DMS 273 (cell line): ENCODE measurements at regions not wholly inside any gene's neighbourhood (a gene's known extent, or its start where the extent isn't known, plus 50 kb on each side); places are given as distances from the start of the nearest gene placed in this dataset.

Source experiments
- DNase-seq: peaks from one replicate; lab custom pipeline; 2025; ENCODE audit not compliant: unreplicated experiment; lab: John Stamatoyannopoulos, UW

- no peak for DNase-seq
Measured at GRCh38 chr3:148246291-148246923, 451.3 kb upstream of the AGTR1 start.

DNA sequence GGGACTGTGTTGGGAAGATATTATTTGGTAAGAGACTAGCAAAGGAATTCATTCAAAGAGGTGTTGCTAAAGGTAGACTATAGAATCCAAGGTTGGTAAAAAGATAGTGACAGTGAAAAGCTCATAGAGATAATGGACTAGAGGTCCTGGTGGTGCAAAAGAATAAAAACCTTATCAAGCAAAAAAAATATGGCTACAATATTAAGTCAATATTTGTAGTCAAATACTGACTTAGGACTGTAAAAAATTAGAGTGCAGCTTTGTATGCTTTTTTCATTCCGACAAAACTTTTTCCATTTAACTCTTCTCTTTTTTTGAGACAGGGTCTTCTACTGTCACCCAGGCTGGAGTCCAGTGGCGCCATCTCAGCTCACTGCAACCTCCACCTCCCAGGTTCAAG lies 444.0 kb upstream of the AGTR1 start:
- DNase-seq, result no peak

GRCh38 chr3:148254402-148254801 lies 443.3 kb upstream of the AGTR1 start:
- DNase-seq, result no peak

- DNase-seq, result no peak
Measured at GRCh38 chr3:148255981-148256969, 441.4 kb upstream of the AGTR1 start.

- no peak for DNase-seq
Measured at GRCh38 chr3:148262980-148263379, 434.7 kb upstream of the AGTR1 start.

- DNase-seq, result no peak
Measured at GRCh38 chr3:148265841-148266240, 431.9 kb upstream of the AGTR1 start.

GRCh38 chr3:148266341-148266740 lies 431.4 kb upstream of the AGTR1 start:
- DNase-seq, result no peak

DNA sequence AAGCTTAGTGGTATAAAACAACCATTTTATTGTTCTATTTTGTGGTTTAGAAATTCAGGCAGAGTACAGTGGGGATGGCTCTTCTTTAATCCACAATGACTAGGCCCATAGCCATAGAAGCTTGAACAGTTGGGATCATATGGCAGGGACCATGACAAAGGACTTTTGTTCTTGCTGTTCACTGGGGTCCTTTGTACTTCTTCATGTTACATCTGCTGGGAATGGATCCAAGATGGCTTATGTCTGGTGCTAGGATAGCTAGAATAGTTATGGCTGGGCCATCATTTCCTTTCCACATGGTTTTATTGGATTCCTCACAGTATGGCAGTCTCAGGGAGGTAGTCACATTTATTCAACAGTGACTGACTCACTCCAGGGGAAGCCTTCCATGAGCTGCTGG lies 427.9 kb upstream of the AGTR1 start:
- DNase-seq, result no peak

- no peak for DNase-seq
Measured at GRCh38 chr3:148280623-148281242, 417.0 kb upstream of the AGTR1 start.

GRCh38 chr3:148289159-148289558 lies 408.5 kb upstream of the AGTR1 start:
- no peak for DNase-seq

- no peak for DNase-seq
Measured at GRCh38 chr3:148297013-148297412, 400.7 kb upstream of the AGTR1 start.

- no peak for DNase-seq
Measured at GRCh38 chr3:148307443-148307843, 390.3 kb upstream of the AGTR1 start.

DNA sequence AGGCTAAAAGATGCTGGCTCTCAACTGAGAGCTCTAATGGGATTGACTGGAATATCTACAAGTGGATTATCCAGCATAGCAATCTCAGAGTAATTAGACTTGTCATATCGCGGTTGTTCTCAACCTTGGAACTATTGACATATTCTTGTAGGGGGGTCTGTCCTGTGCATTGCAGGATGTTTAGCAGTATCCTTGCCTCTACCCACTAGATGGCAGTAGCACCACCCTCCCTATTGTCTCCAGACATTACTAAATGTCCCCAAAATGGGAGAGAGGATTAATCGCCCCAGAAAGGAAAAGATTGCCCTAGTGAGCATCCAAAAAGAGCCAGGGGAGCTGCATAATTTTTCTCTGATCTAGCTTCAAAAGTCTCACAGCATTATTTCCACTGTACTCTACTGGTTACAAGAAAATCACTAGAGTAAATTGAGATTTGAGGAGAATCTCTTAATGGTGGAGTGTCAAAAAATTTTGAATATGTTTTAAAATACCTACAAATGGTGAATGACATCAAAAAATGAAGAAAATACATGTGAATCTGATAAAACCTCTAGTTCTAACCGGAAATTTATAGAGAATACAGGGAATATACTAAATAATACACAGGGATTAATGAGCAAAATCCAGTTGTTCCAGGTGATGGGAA lies 388.2 kb upstream of the AGTR1 start:
- peak; percentile 57 for DNase-seq

DNA sequence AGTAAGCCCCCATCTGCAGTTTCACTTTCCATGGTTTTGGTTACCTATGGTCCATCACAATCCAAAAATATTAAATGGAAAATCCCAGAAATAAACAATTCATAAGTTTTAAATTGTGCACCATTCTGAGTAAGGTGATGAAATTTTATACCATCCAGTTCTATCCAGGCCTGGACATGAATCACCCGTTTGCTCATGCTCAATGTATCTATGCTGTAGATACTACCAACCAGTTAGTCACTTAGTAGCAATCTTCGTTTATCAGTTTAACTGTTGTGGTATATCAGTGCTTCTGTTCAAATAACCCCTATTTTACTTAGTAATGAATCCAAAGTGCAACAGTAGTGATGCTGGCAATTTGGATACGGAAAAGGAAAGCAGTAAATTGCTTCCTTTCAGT lies 381.9 kb upstream of the AGTR1 start:
- no peak for DNase-seq

DNA sequence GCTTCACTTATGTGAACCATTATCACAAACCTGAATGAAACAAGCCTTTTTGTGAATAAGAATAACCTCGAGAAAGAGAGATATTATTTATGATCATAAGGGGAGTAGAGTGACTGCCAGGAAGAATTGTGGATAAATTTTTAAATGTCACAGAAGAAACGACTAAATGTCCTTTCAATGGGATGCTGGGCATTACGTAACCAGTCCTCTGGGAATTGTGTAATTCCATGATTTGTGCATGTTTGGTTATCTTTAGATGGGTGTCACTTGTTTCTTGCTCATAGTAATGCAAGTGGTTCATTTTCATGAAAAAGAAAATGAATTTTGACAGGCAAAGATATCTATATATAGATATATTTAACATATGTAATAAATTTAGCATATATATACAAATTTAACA lies 379.5 kb upstream of the AGTR1 start:
- DNase-seq, result no peak

- no peak for DNase-seq
Measured at GRCh38 chr3:148319161-148319915, 378.4 kb upstream of the AGTR1 start.

DNA sequence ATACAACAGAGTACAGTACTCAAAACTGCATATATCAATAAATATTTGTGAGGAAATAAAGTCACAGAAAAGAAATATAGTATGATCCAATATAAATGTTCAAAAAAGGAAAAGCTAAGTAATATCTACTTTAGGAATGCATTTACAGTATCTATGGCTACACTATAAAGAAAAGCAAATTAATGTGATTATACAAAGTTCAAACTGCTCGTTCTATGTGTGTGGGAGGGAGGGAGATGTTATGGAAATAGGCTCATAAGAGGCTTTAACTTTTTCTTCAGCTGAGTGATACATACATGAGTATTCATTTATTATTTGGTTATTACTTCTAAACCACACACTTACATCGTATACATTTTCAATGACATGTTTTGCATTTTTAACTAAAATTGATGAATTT lies 377.7 kb upstream of the AGTR1 start:
- no peak for DNase-seq

DNA sequence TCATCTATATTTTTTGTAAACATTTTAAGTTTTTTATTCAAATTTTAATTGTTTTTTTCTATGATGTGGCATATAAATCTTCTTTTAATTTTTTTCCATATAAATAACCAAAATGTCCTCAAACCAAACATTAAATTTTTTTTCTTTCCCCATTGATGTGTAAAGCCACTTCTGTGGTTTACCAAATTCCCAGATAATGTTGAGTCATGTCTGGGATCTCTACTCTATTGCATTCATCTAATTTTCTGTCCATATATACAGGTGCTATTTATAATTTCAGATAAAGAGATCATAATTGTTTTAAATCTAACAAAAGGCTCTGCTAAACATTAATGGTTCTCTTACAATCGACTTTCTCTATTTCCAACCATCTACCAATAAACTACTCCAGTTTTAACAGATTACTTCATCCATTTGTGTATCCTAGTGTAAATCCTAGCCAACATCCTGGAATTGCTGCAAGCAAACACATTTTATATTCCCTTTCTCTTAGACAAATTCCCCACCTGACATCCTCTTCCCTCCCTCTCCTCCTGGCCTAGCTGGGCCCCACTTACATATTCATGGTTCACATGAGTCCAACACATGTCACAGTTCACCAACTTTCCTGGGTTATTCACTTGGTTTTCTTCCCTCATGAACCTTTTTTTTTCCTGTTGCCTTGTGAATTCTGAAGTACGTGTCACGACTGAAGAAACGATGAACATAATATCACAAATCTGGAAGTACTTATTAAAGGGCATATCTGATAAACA lies 368.0 kb upstream of the AGTR1 start:
- no peak for DNase-seq

DNA sequence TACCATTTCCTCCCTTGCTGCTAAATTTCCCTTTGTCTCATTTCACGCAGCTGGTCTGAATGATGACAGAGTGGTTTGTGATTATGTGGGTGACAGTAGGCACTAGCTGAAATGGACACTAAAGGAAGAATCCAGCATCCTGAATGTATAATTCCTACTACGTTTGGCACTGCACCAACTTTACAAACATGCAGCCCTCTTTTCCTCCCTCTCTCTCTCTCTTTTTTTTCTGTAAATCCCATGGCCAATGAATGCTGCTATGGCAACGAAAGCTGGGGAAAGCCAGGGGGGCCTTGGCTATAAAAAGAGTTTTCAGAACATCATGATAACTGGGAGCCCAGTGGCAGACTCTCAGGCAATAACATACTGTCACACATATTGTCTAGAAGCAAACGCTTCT lies 367.2 kb upstream of the AGTR1 start:
- DNase-seq, result no peak
